ENCODE measurements at regions not wholly inside any gene's neighbourhood (a gene's known extent, or its start where the extent isn't known, plus 50 kb on each side); places are given as distances from the start of the nearest gene placed in this dataset.

- TF ChIP-seq, protein P1, sequence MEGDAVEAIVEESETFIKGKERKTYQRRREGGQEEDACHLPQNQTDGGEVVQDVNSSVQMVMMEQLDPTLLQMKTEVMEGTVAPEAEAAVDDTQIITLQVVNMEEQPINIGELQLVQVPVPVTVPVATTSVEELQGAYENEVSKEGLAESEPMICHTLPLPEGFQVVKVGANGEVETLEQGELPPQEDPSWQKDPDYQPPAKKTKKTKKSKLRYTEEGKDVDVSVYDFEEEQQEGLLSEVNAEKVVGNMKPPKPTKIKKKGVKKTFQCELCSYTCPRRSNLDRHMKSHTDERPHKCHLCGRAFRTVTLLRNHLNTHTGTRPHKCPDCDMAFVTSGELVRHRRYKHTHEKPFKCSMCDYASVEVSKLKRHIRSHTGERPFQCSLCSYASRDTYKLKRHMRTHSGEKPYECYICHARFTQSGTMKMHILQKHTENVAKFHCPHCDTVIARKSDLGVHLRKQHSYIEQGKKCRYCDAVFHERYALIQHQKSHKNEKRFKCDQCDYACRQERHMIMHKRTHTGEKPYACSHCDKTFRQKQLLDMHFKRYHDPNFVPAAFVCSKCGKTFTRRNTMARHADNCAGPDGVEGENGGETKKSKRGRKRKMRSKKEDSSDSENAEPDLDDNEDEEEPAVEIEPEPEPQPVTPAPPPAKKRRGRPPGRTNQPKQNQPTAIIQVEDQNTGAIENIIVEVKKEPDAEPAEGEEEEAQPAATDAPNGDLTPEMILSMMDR (IDR thresholded peaks at IDR 0.05; ENCODE audit: unreplicated experiment in 3 of 3), result no peak
- H3K27ac Mint-ChIP-seq, result peak overlapping the region; percentile 7 to 82 (median 41)
- peaks cover 16% of the 10 kb centered on the region for H3K4me1 Mint-ChIP-seq
- H3K36me3 Mint-ChIP-seq (ENCODE audit: low read depth), result no peaks in the 10 kb centered on the region
- H3K27me3 Mint-ChIP-seq (ENCODE audit: low read depth), result no peaks in the 10 kb centered on the region
- H3K9me3 Mint-ChIP-seq, result peaks cover 3% of the 10 kb centered on the region
- no peak overlapping the region for H3K4me3 Mint-ChIP-seq
Observed at GRCh38 chr1:199058281-199058680, 419.4 kb downstream of the PTPRC start.

DNA sequence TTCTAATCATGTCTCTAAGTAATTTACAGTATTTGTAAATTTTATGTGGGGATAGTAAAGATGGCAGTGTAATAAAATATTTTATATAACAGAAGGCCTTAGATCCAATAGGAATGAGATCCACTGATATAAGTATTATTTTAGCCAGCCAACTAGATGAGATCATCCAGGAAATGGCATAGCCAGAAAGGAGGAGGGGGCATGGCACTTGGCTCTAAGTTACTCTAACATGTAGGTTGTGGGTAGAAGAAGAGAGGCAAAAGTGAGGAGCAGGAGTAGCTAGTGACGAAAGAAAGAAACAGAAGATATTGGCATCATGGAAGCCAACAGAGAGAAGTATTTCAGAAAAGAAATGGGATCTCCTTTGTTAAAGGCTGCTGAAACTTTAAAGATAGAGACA is 426.1 kb downstream of the PTPRC start:
- H3K27me3 Mint-ChIP-seq (ENCODE audit: low read depth), result no peaks in the 10 kb centered on the region
- TF ChIP-seq, protein P1 (IDR thresholded peaks at IDR 0.05; ENCODE audit: unreplicated experiment in 3 of 3), result no peak
- H3K4me1 Mint-ChIP-seq, result no peaks in the 10 kb centered on the region
- H3K9me3 Mint-ChIP-seq, result peaks cover 3% of the 10 kb centered on the region
- H3K27ac Mint-ChIP-seq, result no peak overlapping the region
- H3K36me3 Mint-ChIP-seq (ENCODE audit: low read depth), result no peaks in the 10 kb centered on the region
- no peak overlapping the region for H3K4me3 Mint-ChIP-seq

DNA sequence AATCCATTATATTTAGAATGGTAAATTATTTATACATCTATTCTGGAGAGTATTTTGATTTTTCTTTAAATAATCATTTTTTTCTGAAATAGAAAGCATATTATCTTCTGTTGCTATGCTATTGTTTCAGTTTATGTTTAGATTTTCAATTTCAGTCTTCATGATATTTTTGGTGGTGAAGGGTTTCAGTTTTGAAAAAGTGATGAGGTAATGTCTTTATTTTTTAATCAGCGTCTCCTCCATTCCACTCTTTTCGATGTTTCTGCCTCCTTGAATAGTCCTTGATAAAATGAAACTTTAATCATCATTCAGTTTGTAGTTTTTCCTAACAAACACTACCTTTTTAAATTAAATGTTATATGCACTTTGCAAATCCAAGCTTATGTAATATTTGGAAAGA is 428.6 kb downstream of the PTPRC start:
- TF ChIP-seq, protein P1 (IDR thresholded peaks at IDR 0.05; ENCODE audit: unreplicated experiment in 3 of 3), result no peak
- H3K9me3 Mint-ChIP-seq, result no peaks in the 10 kb centered on the region
- H3K27me3 Mint-ChIP-seq (ENCODE audit: low read depth), result no peaks in the 10 kb centered on the region
- H3K27ac Mint-ChIP-seq, result no peak overlapping the region
- no peaks in the 10 kb centered on the region for H3K4me1 Mint-ChIP-seq
- no peaks in the 10 kb centered on the region for H3K36me3 Mint-ChIP-seq (ENCODE audit: low read depth)
- no peak overlapping the region for H3K4me3 Mint-ChIP-seq

DNA sequence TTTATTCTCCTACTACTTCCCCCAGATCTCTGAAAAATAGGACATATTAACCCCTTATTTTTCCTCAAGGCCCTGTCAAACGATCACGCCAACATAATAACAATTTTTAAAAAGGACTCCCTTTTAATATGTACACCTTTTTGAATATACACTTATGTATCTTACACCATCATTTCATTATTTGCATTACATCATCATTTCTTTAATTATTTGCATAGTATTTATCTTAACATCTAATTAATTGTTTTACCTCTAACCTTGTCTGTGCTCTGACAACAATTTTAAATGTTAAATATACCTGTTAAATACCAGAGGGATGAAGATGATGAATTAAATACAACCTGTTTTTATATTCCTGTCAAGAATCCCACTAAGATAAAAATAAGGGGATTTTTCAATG is 432.2 kb downstream of the PTPRC start:
- H3K4me1 Mint-ChIP-seq, result no peaks in the 10 kb centered on the region
- H3K27ac Mint-ChIP-seq, result no peak overlapping the region
- no peaks in the 10 kb centered on the region for H3K9me3 Mint-ChIP-seq
- H3K36me3 Mint-ChIP-seq (ENCODE audit: low read depth), result no peaks in the 10 kb centered on the region
- H3K27me3 Mint-ChIP-seq (ENCODE audit: low read depth), result no peaks in the 10 kb centered on the region
- H3K4me3 Mint-ChIP-seq, result no peak overlapping the region
- TF ChIP-seq, protein P1 (IDR thresholded peaks at IDR 0.05; ENCODE audit: unreplicated experiment in 3 of 3), result no peak

- Mint-ChIP-seq H3K27ac (no peak overlapping the region), H3K4me3 (no peak overlapping the region), H3K36me3 (ENCODE audit: low read depth) (no peaks in the 10 kb centered on the region), H3K27me3 (ENCODE audit: low read depth) (no peaks in the 10 kb centered on the region), H3K4me1 (no peaks in the 10 kb centered on the region), H3K9me3 (no peaks in the 10 kb centered on the region)
- TF ChIP-seq, protein P1 (IDR thresholded peaks at IDR 0.05; ENCODE audit: unreplicated experiment in 3 of 3), result no peak
Observed at GRCh38 chr1:199073166-199073565, 434.3 kb downstream of the PTPRC start.

DNA sequence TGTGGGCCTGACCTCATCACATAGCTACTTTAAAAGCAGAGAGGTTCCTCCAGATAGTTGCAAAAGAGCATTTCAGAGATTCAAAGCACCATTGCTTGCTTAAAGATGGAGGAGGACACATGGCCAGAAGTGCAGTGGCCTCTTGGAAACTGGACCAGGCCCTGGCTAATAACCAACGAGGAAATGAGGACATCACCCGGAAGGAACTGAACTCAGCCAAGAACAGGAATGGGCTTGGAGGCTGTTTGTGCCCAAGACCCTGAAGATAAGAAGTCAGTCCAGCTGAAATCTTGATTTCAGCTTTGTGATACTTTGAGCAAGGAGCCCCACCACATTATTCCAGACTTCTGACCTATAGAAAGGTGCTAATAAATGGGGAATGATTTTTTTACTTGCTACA is 437.0 kb downstream of the PTPRC start:
- Mint-ChIP-seq H3K4me1 (no peaks in the 10 kb centered on the region), H3K36me3 (ENCODE audit: low read depth) (no peaks in the 10 kb centered on the region), H3K4me3 (no peak overlapping the region), H3K9me3 (no peaks in the 10 kb centered on the region), H3K27ac (no peak overlapping the region), H3K27me3 (ENCODE audit: low read depth) (no peaks in the 10 kb centered on the region)
- TF ChIP-seq, protein P1 (IDR thresholded peaks at IDR 0.05; ENCODE audit: unreplicated experiment in 3 of 3), result no peak
